ENCODE measurements at regions not wholly inside any gene's neighbourhood (a gene's known extent, or its start where the extent isn't known, plus 50 kb on each side); places are given as distances from the start of the nearest gene placed in this dataset.
"Not testable (repeated sequence)": the region's sequence is repeated elsewhere in the genome, so short reads cannot be mapped to it uniquely, and the experiment has no call there.

DNA sequence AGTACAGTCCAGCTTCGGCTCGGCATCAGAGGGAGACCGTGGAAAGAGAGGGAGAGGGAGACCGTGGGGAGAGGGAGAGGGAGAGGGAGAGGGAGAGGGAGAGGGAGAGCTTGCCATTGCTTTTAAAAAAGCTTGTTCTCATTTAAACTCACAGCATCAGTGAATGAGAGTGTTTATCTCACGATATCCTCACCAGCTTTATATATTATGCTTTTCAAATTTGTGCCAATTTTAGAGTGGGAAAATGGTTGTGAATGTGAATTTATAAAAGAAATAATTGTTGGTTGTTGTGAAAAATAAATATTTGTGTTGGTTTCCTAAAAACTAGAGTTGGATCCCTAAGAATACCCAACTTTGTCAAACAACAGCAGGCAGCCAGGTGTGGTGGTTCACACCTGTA lies 170.1 kb downstream of the NRN1 start:
- DNase-seq, result not testable (repeated sequence)

DNA sequence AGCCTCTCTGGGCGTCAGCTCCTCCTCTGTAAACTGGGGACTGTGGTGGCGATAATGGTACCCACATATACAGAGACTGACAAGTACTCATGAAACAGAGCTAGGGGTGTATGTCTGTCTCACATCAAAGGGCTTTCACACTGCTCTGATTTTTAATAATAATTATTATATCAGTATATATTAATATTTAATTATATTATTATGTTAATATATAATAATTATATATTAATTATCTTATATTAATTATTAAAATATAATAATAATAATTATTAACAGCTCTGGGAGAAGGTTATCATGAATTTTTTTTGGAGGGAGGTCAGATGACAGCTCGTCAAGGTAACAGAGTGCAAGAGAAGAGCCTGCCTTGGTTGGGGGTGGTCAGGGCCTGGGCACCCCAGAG lies 173.6 kb downstream of the NRN1 start:
- no peak for DNase-seq

DNA sequence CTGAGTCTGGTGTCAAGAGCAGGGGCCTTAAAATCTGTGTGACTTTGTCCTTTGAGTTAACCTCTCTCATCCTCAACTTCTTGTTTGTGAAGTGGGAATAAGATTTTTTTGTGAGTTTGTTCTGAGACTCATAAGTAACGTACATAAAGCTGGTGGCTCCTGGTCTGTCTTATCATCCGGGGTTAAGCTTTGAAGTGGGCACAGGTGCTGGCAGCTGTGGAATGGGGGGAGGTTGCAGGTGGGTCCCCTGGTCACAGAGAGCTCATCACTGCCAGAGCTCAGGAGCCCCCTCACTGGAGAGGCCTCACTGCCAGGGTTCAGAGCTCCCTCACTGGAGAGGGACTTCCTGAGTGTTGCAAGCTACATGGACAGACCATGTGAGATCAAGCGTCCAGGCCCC lies 174.1 kb downstream of the NRN1 start:
- DNase-seq, result no peak

DNA sequence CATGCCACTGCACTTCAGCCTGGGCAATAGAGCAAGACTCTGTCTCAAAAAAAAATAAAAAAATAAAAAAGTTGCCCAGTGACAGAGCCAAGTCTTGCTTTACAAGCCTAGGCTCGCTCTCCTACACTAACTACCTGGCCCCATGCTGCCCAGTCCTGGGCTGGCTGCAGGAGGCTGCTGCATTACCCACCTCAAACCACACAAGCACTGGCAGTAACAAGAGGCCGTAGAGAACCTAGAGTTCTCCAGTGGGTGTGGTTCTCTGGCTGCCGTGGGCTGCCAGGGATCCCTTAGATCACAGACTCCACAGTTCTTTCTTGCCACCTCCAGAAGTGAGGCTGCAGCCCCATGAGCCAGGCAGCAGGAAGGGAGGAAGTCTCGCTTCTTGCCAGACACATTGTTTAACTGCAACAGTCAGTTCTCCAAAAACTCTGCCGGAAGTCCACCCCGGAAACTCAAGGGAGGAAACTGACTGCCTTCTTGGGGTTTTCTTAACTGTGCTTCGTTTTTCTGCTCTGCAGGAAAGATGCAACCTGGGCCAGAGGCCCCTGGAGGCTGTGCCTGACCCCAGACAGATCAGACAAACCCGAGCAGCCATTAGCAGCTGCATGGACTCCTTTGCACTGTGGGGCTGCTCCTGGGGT lies 175.4 kb downstream of the NRN1 start:
- not testable (repeated sequence) for DNase-seq

DNA sequence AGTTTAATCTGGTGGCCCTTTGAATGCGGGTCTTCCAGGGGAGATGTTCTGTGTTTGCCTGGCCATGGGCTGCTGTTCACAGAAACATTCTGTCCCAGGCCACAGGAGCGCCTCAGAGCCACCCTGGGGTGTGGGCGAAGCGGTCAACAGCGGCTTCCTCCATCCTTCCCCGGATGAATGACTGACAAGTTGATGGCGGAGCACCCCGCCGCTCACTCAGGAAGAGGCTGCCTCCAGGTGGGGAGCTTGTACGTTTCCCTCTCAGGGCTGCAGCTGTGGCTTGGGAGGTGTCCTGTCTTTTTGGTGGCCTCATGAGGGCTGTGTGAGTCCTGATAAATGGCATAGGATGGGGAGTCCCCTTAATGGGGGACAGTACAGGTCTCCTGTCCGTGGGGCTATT lies 178.4 kb downstream of the NRN1 start:
- no peak for DNase-seq

DNA sequence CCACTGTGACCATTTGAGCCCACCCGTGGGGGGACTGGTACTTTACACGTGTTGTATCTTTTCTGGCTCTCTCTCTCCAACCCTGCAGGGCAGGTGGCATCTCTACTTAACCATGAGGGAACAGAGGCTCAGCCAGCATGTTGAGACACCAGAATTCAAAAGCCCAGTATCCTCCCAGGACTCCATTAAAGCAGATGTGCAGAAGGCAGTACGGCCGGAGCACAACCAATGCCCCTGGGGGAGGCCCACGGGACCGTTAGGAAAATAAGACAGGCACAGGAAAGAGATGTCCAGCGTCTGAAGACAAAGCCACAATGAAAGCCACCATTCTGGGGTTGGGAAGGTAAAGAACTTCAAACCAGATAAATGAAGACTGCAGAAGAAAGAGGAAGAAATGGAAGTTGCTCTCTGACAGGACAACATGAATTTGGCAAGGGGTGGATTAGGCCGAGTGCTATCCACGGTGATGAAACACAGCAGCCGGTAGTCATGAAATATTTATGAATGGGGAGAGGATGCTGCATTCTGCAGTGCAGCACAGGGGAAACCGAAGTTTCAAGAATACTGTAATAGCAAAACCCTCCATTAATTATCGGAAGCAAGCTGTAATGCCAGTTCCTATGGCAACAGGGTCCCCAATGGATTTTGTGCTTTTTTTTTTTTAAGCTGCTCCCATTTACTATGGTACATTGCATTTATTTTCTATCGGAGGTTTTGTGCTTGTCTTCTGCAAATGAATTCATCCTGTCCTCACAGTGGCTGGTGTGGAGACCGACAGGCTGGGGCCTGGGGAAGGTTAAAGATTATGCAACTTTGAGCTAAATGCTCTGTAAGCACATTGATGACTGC lies 179.4 kb downstream of the NRN1 start:
- DNase-seq, result no peak

DNA sequence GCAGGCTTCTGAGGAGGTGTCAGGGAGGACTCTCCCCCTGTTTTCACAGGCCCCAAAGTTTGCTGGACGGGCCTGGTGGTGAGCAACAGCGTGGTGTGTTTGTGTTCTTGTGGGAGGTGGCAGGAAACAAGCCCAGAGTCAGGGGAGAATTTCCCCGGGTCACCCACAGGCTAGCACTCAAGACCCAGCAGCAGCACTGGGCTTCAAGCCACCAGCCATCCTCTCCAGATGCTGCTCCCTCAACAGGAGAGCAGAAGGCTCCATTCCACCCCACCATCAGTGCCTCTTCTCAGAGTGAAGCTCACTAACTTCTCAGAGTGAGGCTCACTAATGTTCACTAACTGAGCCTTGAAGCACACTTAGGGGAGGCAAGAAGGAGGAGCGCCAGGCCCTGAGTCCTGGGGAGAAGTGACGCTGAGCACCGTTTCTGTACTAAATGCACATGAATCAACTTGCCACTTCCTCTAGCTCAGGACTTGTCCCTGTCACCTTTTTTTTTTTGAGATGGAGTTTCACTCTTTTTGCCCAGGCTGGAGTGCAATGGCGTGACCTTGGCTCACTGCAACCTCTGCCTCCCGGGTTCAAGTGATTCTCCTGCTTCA lies 182.2 kb downstream of the NRN1 start:
- not testable (repeated sequence) for DNase-seq

All from NCI-H446 (cell line).